K562 (cell line): ENCODE measurements at regions not wholly inside any gene's neighbourhood (a gene's known extent, or its start where the extent isn't known, plus 50 kb on each side); places are given as distances from the start of the nearest gene placed in this dataset.
A peak's percentile ranks its signal among the peaks of the same experiment; 100 is the strongest.

Source experiments
- ATAC-seq: fragments of 200-7000 bp; cut with Tn5 transposase; 3 replicates; pipeline ENCODE4 v1.9.1; 2020; ENCODE audit warnings: moderate library complexity
- BruUV-seq: library from RNA; stranded (reverse); fragments of 400-500 nt; replicated peaks from 2 replicates; lab custom pipeline; 2021; lab: Mats Ljungman, UMichigan
- CTCF ChIA-PET: fragments of 300-600 bp; formaldehyde crosslinking; extraction: SDS; loops from one replicate; lab custom pipeline; 2021; ENCODE audit warnings: low intra/inter-chr PET ratio; lab: Yijun Ruan, JAX
- POLR2A ChIA-PET: fragments of 300-600, 350-650 bp; sonication (Branson Sonifier 250); formaldehyde crosslinking; extraction: SDS; loops from one replicate; lab custom pipeline; 2021; ENCODE audit warnings: antibody characterized with exemption, inconsistent platforms; lab: Yijun Ruan, JAX
- DNase-seq, 4 experiments: peaks; one replicate each; pipeline versions ENCODE4 v3.0.0 to v3.0.0-alpha.2; 2011 to 2018; ENCODE audit warnings: low spot score in 3 of 4, mixed read lengths in 3 of 4; ENCODE audit errors: extremely low read depth in 1 of 4
- FAIRE-seq: peaks from 2 replicates; lab custom pipeline; 2011; peaks lifted over from hg19 to GRCh38; lab: Jason Lieb, UNC
- H2AFZ ChIP-seq: 2 replicates; pipeline ENCODE4 v1.6.0; 2011; ENCODE audit warnings: low read depth, low read length, control low read depth, inconsistent platforms
- H3K27ac ChIP-seq: fragments of 200-600 bp; 3 replicates; pipeline ENCODE4 v1.8.0; 2011; ENCODE audit warnings: low read depth, mild to moderate bottlenecking, control low read depth, inconsistent platforms, low read length, moderate library complexity, mixed read lengths; ENCODE audit errors: extremely low read depth
- H3K27me3 ChIP-seq, 2 experiments: fragments of 300-600 bp in 1 of 2; 2 replicates in 1 of 2; 3 replicates in 1 of 2; pipeline versions ENCODE4 v1.6.0 to v1.8.0; 2011; ENCODE audit warnings: inconsistent platforms in 2 of 2, low read length in 2 of 2, mild to moderate bottlenecking in 1 of 2, mixed read lengths in 1 of 2, moderate library complexity in 1 of 2; ENCODE audit not compliant: control insufficient read depth in 2 of 2, insufficient read depth in 2 of 2
- H3K36me3 ChIP-seq: fragments of 300-600 bp; 3 replicates; pipeline ENCODE4 v1.8.0; 2011; ENCODE audit warnings: mild to moderate bottlenecking, low read length, inconsistent platforms; ENCODE audit not compliant: control insufficient read depth, insufficient read depth
- H3K4me1 ChIP-seq, 2 experiments: fragments of 200-600 bp in 1 of 2; replicated peaks in 1 of 2; 2 replicates in 1 of 2; 3 replicates in 1 of 2; pipeline versions ENCODE4 v1.5.1 to v1.8.0; 2011; ENCODE audit warnings: inconsistent platforms in 2 of 2, low read length in 2 of 2, mild to moderate bottlenecking in 1 of 2, mixed read lengths in 1 of 2, moderate library complexity in 1 of 2; ENCODE audit not compliant: control insufficient read depth in 2 of 2, insufficient read depth in 2 of 2
- H3K4me2 ChIP-seq: 2 replicates; pipeline ENCODE4 v1.6.1; 2011; ENCODE audit warnings: low read length, control low read depth, inconsistent platforms, mixed read lengths; ENCODE audit not compliant: insufficient read depth
- H3K4me3 ChIP-seq: fragments of 200-600 bp; sonication (generic), shearing (Covaris generic); 2 replicates; pipeline ENCODE4 v1.5.1; 2016; ENCODE audit warnings: control low read depth, inconsistent platforms
- H3K79me2 ChIP-seq: fragments of 200-600 bp; 3 replicates; pipeline ENCODE4 v1.8.0; 2011; ENCODE audit warnings: low read length, inconsistent platforms; ENCODE audit not compliant: control insufficient read depth, insufficient read depth
- H3K9ac ChIP-seq, 2 experiments: 2 replicates each; pipeline versions ENCODE4 v1.6.0 to v1.6.1; 2011; ENCODE audit warnings: low read depth in 2 of 2, low read length in 2 of 2, control low read depth in 1 of 2, inconsistent platforms in 1 of 2, mild to moderate bottlenecking in 1 of 2, mixed read lengths in 1 of 2; ENCODE audit not compliant: insufficient read depth in 1 of 2
- H3K9me1 ChIP-seq: one replicate; pipeline ENCODE4 v1.6.0; 2011; ENCODE audit warnings: inconsistent platforms, mild to moderate bottlenecking, low read length, moderate library complexity; ENCODE audit not compliant: control insufficient read depth, insufficient read depth
- H3K9me3 ChIP-seq: replicated peaks from 2 replicates; pipeline ENCODE4 v1.5.1; 2011; ENCODE audit warnings: low read depth, low read length, inconsistent platforms; ENCODE audit not compliant: control insufficient read depth, insufficient read depth
- H4K20me1 ChIP-seq: replicated peaks from 2 replicates; pipeline ENCODE4 v1.6.1; 2011; ENCODE audit warnings: low read length, inconsistent platforms, mixed read lengths; ENCODE audit not compliant: control insufficient read depth, insufficient read depth
- CBX2 ChIP-seq: fragments of 200-600 bp; sonication (generic); IDR thresholded peaks from one replicate; pipeline ENCODE4 v1.6.1; 2012; ENCODE audit warnings: mild to moderate bottlenecking, low read length, inconsistent platforms; ENCODE audit not compliant: insufficient read depth, poor library complexity, severe bottlenecking
- ELF4 ChIP-seq: fragments of 450-650 bp; formaldehyde crosslinking; IDR thresholded peaks from 2 replicates; pipeline ENCODE4 v1.4.0; 2022; ENCODE audit warnings: missing genetic modification characterization
- PTRF ChIP-seq: fragments of 450-650 bp; IDR thresholded peaks from 2 replicates; pipeline ENCODE4 v1.6.1; 2016; ENCODE audit warnings: mild to moderate bottlenecking, missing genetic modification characterization, missing compliant biosample characterization
- ZNF354B ChIP-seq: fragments of 250-450 bp; sonication (Bioruptor Pico); IDR thresholded peaks from 2 replicates; pipeline ENCODE4 v1.4.0; 2020
- ZNF668 ChIP-seq: fragments of 250-450 bp; sonication (Bioruptor Pico); IDR thresholded peaks from 2 replicates; pipeline ENCODE4 v1.8.0; 2022; ENCODE audit warnings: mild to moderate bottlenecking, inconsistent platforms
- ZNF766 ChIP-seq: fragments of 200-800 bp; sonication (Bioruptor generic); conservative IDR thresholded peaks from 2 replicates; pipeline ENCODE4 v1.6.1; 2016; ENCODE audit warnings: missing genetic modification characterization, missing compliant biosample characterization
- ZNF77 ChIP-seq: fragments of 250-450 bp; sonication (Bioruptor Pico); IDR thresholded peaks from 2 replicates; pipeline ENCODE4 v1.5.0; 2020
- WGBS: fragments of 100-300 bp; shearing (Covaris generic); methylation state at CpG from one replicate; pipeline ENCODE4 v1.1.6; 2016; ENCODE audit warnings: low coverage, mixed read lengths; ENCODE audit not compliant: insufficient coverage; ENCODE audit errors: missing lambda C conversion rate; 5-methylcytosine and 5-hydroxymethylcytosine counted together
- in situ Hi-C: fragments of 300-500 bp; cut with MboI; formaldehyde crosslinking; loops from 4 replicates; pipeline ENCODE4 v1.15.0; 2018; ENCODE audit warnings: inconsistent platforms, mixed read lengths
- intact Hi-C: fragments of 100-400 bp; cut with micrococcal nuclease; formaldehyde crosslinking; loops from 2 replicates; pipeline ENCODE4 v1.14.2; 2022
- TF ChIP-seq, protein P1 (sequence below), 3 experiments: IDR thresholded peaks in 2 of 3; conservative IDR thresholded peaks in 1 of 3; 2 replicates each; pipeline ENCODE4 v1.5.1; 2011 to 2012; ENCODE audit warnings: low read length in 3 of 3, mild to moderate bottlenecking in 3 of 3, control low read depth in 2 of 3, improper control_type of control experiment in 1 of 3, inconsistent platforms in 1 of 3, low read depth in 1 of 3, mixed read lengths in 1 of 3, moderate library complexity in 1 of 3; ENCODE audit not compliant: insufficient read depth in 2 of 3
- TF ChIP-seq, protein P2 (sequence below): fragments of 450-650 bp; formaldehyde crosslinking; IDR thresholded peaks from 2 replicates; pipeline ENCODE4 v1.4.0; 2022; ENCODE audit warnings: missing genetic modification characterization
- TF ChIP-seq, protein P3 (sequence below): fragments of 250-450 bp; sonication (Bioruptor Pico); IDR thresholded peaks from 2 replicates; pipeline ENCODE4 v1.4.0; 2020; ENCODE audit warnings: mild to moderate bottlenecking, moderate library complexity
- TF ChIP-seq, protein P4 (sequence below): fragments of 450-650 bp; IDR thresholded peaks from 2 replicates; pipeline ENCODE4 v1.6.1; 2018; ENCODE audit warnings: mild to moderate bottlenecking, low read depth; ENCODE audit not compliant: partially characterized antibody

DNA sequence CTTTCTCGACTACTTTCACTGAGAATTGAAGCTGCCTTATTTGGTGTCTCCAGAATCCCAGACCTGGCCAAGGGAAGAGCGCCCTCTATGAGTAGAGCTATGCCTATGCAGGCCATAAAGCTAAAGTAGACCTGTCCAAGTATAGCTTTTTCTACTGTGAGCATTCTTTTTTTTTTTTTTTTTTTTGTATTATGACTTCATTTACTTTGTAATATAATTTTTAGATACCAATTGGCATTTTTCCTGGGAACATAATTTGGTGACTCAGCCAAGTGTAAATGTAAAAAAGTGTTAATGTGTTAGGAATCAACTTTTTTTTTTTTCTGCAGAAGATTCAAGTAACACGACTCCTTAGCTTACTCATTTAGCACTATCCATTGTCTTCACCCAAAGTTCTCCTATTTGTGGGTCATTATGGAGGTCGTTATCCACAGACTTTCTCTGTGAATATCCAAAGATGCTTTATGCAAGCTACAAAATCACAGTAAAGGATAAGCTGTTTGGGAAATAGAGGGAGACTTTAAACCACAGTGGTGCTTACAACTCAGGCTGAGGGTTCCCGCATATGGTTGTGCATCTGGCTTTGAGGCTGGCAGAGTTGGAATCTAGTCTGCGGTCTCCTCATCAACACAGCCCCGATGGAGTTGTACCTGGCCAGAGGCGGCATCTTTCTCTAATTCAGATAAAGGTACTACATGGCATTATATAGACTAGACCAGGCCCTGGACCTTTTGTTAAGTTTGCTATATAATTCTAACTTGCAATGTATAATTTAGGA is 1040.2 kb upstream of the SORCS1 start (continued):
- TF ChIP-seq, protein P1, sequence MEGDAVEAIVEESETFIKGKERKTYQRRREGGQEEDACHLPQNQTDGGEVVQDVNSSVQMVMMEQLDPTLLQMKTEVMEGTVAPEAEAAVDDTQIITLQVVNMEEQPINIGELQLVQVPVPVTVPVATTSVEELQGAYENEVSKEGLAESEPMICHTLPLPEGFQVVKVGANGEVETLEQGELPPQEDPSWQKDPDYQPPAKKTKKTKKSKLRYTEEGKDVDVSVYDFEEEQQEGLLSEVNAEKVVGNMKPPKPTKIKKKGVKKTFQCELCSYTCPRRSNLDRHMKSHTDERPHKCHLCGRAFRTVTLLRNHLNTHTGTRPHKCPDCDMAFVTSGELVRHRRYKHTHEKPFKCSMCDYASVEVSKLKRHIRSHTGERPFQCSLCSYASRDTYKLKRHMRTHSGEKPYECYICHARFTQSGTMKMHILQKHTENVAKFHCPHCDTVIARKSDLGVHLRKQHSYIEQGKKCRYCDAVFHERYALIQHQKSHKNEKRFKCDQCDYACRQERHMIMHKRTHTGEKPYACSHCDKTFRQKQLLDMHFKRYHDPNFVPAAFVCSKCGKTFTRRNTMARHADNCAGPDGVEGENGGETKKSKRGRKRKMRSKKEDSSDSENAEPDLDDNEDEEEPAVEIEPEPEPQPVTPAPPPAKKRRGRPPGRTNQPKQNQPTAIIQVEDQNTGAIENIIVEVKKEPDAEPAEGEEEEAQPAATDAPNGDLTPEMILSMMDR (IDR thresholded peaks at IDR 0.05 in 2 of 3, conservative IDR thresholded peaks at IDR 0.05 in 1 of 3; ENCODE audit: insufficient read depth in 2 of 3, low read depth in 1 of 3, low read length in 3 of 3): peak; percentile 25 to 33 (median 32); a peak in 2 of 6 replicates
- TF ChIP-seq ZNF766 (CRISPR knock-in tag): no peak
- TF ChIP-seq ZNF354B (CRISPR knock-in tag): no peak
- no peak for TF ChIP-seq ZNF77 (CRISPR knock-in tag)
- TF ChIP-seq, protein P2, sequence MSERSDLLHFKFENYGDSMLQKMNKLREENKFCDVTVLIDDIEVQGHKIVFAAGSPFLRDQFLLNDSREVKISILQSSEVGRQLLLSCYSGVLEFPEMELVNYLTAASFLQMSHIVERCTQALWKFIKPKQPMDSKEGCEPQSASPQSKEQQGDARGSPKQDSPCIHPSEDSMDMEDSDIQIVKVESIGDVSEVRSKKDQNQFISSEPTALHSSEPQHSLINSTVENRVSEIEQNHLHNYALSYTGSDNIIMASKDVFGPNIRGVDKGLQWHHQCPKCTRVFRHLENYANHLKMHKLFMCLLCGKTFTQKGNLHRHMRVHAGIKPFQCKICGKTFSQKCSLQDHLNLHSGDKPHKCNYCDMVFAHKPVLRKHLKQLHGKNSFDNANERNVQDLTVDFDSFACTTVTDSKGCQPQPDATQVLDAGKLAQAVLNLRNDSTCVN: no peak

DNA sequence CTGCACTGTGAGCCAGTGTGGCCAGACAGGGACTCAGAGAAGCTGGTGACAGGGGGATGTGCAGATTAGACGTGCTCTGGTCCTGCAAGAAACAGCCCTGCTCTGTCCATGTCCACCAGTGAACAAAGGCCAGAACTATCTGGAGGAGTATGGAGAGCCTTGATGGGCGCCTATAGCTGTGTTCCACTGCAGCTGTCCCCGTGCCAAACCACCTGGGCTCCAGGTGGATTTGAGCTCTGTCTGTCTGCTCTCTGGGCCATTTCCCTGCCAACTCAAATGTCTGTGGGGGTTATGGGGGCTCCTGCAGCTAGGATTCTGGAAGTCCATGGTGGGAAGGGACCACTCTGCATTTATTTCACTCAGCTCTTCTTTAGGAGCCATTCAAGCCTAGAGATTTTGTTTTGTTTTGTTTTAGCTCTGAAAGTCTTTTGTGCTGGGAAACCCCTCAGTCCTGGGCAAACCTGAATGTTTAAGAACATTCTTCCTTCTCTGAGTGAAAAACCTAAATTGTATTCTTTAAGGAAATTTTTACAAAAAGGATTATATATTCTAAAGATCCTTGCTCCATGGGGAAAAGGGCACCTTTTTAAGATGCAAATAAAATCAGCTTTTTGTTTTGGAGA is 1039.5 kb upstream of the SORCS1 start:
- no peak overlapping the region for H3K27ac ChIP-seq
- no TSS peak for BruUV-seq
- intact Hi-C loops (loop anchor here (10.0 kb wide), 1 partner anchor 1579 kb away; no protein-coding TSS in a partner anchor), in situ Hi-C loops (no loop called here)
- H3K36me3 ChIP-seq: no peaks in the 10 kb centered on the region
- no peaks in the 10 kb centered on the region for H3K9me3 ChIP-seq
- DNase-seq: no peak
- no peaks in the 10 kb centered on the region for H3K9me1 ChIP-seq
- no peaks in the 10 kb centered on the region for H3K79me2 ChIP-seq
- ChIA-PET CTCF (no interaction called here), POLR2A (no interaction called here)
- no peaks in the 10 kb centered on the region for H3K27me3 ChIP-seq
- H3K9ac ChIP-seq: no peak overlapping the region
- 0% methylated on average over 3 of the region's 3 CpGs for WGBS
- H2AFZ ChIP-seq: no peak overlapping the region
- FAIRE-seq: no peak
- H4K20me1 ChIP-seq: no peaks in the 10 kb centered on the region
- H3K4me2 ChIP-seq: no peak overlapping the region
- no peaks in the 10 kb centered on the region for H3K4me1 ChIP-seq
- H3K4me3 ChIP-seq: no peak overlapping the region
- no peak for ATAC-seq
- TF ChIP-seq ZNF668 (CRISPR knock-in tag) (no peak), CBX2 (no peak), PTRF (tag) (no peak), ELF4 (CRISPR knock-in tag) (no peak)
- TF ChIP-seq, protein P3, sequence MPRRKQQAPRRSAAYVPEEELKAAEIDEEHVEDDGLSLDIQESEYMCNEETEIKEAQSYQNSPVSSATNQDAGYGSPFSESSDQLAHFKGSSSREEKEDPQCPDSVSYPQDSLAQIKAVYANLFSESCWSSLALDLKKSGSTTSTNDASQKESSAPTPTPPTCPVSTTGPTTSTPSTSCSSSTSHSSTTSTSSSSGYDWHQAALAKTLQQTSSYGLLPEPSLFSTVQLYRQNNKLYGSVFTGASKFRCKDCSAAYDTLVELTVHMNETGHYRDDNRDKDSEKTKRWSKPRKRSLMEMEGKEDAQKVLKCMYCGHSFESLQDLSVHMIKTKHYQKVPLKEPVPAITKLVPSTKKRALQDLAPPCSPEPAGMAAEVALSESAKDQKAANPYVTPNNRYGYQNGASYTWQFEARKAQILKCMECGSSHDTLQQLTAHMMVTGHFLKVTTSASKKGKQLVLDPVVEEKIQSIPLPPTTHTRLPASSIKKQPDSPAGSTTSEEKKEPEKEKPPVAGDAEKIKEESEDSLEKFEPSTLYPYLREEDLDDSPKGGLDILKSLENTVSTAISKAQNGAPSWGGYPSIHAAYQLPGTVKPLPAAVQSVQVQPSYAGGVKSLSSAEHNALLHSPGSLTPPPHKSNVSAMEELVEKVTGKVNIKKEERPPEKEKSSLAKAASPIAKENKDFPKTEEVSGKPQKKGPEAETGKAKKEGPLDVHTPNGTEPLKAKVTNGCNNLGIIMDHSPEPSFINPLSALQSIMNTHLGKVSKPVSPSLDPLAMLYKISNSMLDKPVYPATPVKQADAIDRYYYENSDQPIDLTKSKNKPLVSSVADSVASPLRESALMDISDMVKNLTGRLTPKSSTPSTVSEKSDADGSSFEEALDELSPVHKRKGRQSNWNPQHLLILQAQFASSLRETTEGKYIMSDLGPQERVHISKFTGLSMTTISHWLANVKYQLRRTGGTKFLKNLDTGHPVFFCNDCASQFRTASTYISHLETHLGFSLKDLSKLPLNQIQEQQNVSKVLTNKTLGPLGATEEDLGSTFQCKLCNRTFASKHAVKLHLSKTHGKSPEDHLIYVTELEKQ (CRISPR knock-in tag): no peak
- TF ChIP-seq, protein P4, sequence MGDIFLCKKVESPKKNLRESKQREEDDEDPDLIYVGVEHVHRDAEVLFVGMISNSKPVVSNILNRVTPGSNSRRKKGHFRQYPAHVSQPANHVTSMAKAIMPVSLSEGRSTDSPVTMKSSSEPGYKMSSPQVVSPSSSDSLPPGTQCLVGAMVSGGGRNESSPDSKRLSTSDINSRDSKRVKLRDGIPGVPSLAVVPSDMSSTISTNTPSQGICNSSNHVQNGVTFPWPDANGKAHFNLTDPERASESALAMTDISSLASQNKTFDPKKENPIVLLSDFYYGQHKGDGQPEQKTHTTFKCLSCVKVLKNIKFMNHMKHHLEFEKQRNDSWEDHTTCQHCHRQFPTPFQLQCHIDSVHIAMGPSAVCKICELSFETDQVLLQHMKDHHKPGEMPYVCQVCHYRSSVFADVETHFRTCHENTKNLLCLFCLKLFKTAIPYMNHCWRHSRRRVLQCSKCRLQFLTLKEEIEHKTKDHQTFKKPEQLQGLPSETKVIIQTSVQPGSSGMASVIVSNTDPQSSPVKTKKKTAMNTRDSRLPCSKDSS: no peak
